A673 (cell line): ENCODE measurements at regions not wholly inside any gene's neighbourhood (a gene's known extent, or its start where the extent isn't known, plus 50 kb on each side); places are given as distances from the start of the nearest gene placed in this dataset.

ENCODE experiments used
- BruUV-seq: library from RNA; stranded (reverse); fragments of 400-500 nt; replicated peaks from 2 replicates; lab custom pipeline; 2021; lab: Mats Ljungman, UMichigan
- CTCF ChIA-PET: fragments of 300-600 bp; sonication (Branson Sonifier 250); formaldehyde crosslinking; loops from one replicate; lab custom pipeline; 2022; ENCODE audit warnings: antibody characterized with exemption; lab: Charles Lee
- POLR2A ChIA-PET: fragments of 300-600 bp; sonication (Branson Sonifier 250); formaldehyde crosslinking; loops from one replicate; lab custom pipeline; 2022; ENCODE audit warnings: antibody characterized with exemption; ENCODE audit not compliant: low non-redundant PET; lab: Charles Lee
- DNase-seq: peaks from one replicate; pipeline ENCODE4 v3.0.0-alpha.2; 2015; ENCODE audit warnings: low spot score
- H3K27ac ChIP-seq: fragments of 200-600 bp; sonication (generic); 2 replicates; pipeline ENCODE4 v1.5.1; 2016; ENCODE audit warnings: mixed run types, low read depth, mild to moderate bottlenecking, mixed read lengths, antibody characterized with exemption, low read length; ENCODE audit not compliant: poor library complexity, severe bottlenecking
- H3K27me3 ChIP-seq: fragments of 200-600 bp; sonication (generic); replicated peaks from 2 replicates; pipeline ENCODE4 v1.6.1; 2017; ENCODE audit warnings: mixed run types, low read depth, mild to moderate bottlenecking, mixed read lengths, antibody characterized with exemption, low read length; ENCODE audit not compliant: insufficient read depth, poor library complexity
- H3K36me3 ChIP-seq: fragments of 200-600 bp; sonication (generic); 2 replicates; pipeline ENCODE4 v1.6.1; 2016; ENCODE audit warnings: mixed run types, mild to moderate bottlenecking, mixed read lengths, antibody characterized with exemption, low read length; ENCODE audit not compliant: insufficient read depth, poor library complexity, severe bottlenecking
- H3K4me1 ChIP-seq: fragments of 200-600 bp; sonication (generic); 2 replicates; pipeline ENCODE4 v1.6.1; 2017; ENCODE audit warnings: mixed run types, mild to moderate bottlenecking, mixed read lengths, antibody characterized with exemption, low read length; ENCODE audit not compliant: insufficient read depth, poor library complexity, severe bottlenecking
- H3K4me3 ChIP-seq: fragments of 200-600 bp; sonication (generic); 2 replicates; pipeline ENCODE4 v1.5.1; 2016; ENCODE audit warnings: low read depth, mixed run types, mild to moderate bottlenecking, mixed read lengths, low read length; ENCODE audit not compliant: poor library complexity, severe bottlenecking
- H3K9me3 ChIP-seq: fragments of 200-600 bp; sonication (generic); 2 replicates; pipeline ENCODE4 v1.6.1; 2016; ENCODE audit warnings: mixed run types, low read depth, mild to moderate bottlenecking, mixed read lengths, antibody characterized with exemption, low read length; ENCODE audit not compliant: poor library complexity, severe bottlenecking
- EZH2 ChIP-seq: fragments of 200-600 bp; sonication (generic); IDR thresholded peaks from 2 replicates; pipeline ENCODE4 v1.6.1; 2017; ENCODE audit warnings: borderline replicate concordance, low read depth, mild to moderate bottlenecking, mixed read lengths, antibody characterized with exemption, low read length; ENCODE audit not compliant: poor library complexity, severe bottlenecking
- intact Hi-C: fragments of 100-400 bp; cut with micrococcal nuclease; formaldehyde crosslinking; loops from one replicate; pipeline ENCODE4 v1.10.0; 2022; ENCODE audit not compliant: unreplicated experiment
- TF ChIP-seq, protein P1 (sequence below): fragments of 300-800, 200-600 bp; sonication (generic); conservative IDR thresholded peaks from 2 replicates; pipeline ENCODE4 v1.5.1; 2017; ENCODE audit warnings: low read depth, mild to moderate bottlenecking, antibody characterized with exemption, low read length, moderate library complexity, mixed read lengths

DNA sequence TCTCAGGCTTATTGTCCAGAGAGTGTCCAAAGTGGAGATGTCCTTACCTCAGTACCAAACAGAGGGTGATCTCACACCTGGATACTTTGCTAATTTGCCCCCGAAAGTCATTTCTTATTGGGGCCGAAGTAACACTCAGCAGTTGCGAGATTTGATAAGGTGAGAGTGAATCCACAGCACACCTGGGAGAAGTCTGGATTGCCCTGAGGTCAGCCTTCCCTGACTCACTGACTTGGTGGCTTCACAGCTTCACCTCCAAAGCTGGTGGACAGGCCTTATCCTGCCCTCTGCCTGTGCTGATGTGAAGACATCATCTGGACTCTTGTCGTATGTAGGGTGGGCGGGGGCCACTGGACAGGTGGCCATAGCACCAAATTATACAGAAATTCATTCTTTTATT lies 101.9 kb upstream of the ARMC2 start:
- ChIA-PET CTCF (no interaction called here), POLR2A (no interaction called here)
- BruUV-seq = no TSS peak

DNA sequence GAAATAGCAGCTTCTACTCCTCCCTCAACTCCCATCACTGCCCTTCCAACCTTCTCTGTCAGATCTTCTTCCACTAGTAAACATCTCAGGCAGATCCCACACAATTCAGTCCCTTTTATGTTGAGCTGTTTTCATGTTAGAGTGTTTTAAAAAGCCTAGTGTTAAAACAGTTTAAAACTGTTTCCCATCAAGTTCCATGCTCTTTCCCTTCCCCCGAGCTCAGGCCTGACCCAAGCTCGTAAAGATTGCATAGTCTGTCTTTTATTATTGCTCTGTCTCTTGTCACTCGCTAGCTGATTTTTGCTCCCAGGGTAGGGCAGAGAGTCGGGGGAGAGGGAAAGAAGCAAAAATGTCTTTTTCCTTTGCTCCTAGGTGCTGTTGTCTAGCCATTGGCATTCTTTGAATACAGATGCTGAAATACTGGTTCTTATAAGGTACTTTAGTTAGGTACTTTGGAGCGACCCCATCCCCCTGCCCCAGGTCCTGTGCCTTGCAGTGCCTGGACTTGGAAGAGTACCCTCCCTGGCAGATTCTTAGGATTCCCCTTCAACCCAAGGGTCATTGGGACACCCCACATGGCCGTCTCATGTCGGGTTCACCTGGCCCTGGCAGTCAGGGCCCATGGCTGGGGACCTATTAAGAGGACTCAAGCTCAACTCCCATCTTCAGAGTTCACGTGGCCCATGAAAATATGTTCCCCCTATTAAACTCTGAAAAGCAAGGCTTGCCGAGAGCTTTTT lies 101.2 kb upstream of the ARMC2 start:
- POLR2A ChIA-PET = no interaction called here
- BruUV-seq = no TSS peak
- Histone ChIP-seq H3K27me3 (no peaks in the 10 kb centered on the region), H3K9me3 (no peaks in the 10 kb centered on the region), H3K4me1 (no peaks in the 10 kb centered on the region), H3K36me3 (no peaks in the 10 kb centered on the region), H3K27ac (no peak overlapping the region), H3K4me3 (no peak overlapping the region)
- intact Hi-C loops = no loop called here
- CTCF ChIA-PET = no interaction called here
- no peak for DNase-seq
- TF ChIP-seq EZH2 = no peak

More for the DNA sequence above, 101.9 kb upstream of the ARMC2 start:
- no peaks in the 10 kb centered on the region for H3K4me1 ChIP-seq
- DNase-seq = no peak
- no peak for TF ChIP-seq EZH2
- TF ChIP-seq, protein P1, sequence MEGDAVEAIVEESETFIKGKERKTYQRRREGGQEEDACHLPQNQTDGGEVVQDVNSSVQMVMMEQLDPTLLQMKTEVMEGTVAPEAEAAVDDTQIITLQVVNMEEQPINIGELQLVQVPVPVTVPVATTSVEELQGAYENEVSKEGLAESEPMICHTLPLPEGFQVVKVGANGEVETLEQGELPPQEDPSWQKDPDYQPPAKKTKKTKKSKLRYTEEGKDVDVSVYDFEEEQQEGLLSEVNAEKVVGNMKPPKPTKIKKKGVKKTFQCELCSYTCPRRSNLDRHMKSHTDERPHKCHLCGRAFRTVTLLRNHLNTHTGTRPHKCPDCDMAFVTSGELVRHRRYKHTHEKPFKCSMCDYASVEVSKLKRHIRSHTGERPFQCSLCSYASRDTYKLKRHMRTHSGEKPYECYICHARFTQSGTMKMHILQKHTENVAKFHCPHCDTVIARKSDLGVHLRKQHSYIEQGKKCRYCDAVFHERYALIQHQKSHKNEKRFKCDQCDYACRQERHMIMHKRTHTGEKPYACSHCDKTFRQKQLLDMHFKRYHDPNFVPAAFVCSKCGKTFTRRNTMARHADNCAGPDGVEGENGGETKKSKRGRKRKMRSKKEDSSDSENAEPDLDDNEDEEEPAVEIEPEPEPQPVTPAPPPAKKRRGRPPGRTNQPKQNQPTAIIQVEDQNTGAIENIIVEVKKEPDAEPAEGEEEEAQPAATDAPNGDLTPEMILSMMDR = no peak
- no peak overlapping the region for H3K27ac ChIP-seq
- no peak overlapping the region for H3K4me3 ChIP-seq
- no peaks in the 10 kb centered on the region for H3K27me3 ChIP-seq
- H3K9me3 ChIP-seq = no peaks in the 10 kb centered on the region
- intact Hi-C loops = no loop called here
- no peaks in the 10 kb centered on the region for H3K36me3 ChIP-seq

DNA sequence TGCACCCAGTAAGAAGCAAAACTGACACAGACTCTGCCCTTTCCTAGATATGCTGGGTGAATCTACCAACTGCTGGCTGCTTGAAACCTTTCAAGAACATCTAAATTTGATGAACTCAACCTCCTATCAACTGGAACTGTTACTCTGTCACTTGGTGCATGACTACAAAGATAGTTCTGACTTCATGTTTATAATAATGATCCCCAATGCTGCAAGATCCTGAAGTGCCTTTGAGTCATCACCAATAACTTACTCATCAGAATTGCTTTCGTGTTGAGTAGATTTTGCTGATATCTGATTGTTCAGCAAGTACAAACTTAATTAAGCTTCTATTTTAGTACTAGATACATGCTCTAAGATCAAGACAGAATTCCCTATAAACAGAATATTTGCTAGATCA lies 100.2 kb upstream of the ARMC2 start:
- H3K27ac ChIP-seq = no peak overlapping the region
- intact Hi-C loops = no loop called here
- no peaks in the 10 kb centered on the region for H3K36me3 ChIP-seq
- no TSS peak for BruUV-seq
- H3K4me3 ChIP-seq = no peak overlapping the region
- ChIA-PET CTCF (no interaction called here), POLR2A (no interaction called here)
- H3K4me1 ChIP-seq = no peaks in the 10 kb centered on the region
- TF ChIP-seq, protein P1 = no peak
- TF ChIP-seq EZH2 = no peak
- no peaks in the 10 kb centered on the region for H3K27me3 ChIP-seq
- no peak for DNase-seq
- no peaks in the 10 kb centered on the region for H3K9me3 ChIP-seq

DNA sequence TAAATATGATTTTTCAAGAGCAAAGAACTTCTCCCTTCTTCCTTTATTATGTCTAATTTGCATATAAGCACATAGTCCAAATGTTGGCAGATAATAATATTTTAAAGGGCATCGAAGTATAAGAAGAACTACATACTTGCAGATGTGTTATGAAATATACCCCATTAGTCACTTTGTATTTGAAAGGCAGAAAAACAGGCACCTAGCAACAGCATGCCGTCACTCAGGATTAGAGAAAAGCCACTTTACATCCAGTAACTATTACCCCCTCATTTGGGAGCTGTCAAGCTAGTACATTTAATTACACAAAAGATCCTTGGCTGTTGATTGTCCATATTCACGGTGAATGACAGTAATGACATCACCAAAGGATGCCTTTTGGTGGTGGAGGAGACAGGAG lies 99.3 kb upstream of the ARMC2 start:
- Histone ChIP-seq H3K27me3 (no peaks in the 10 kb centered on the region), H3K36me3 (no peaks in the 10 kb centered on the region), H3K9me3 (no peaks in the 10 kb centered on the region), H3K4me3 (no peak overlapping the region), H3K4me1 (no peaks in the 10 kb centered on the region), H3K27ac (no peak overlapping the region)
- ChIA-PET CTCF (no interaction called here), POLR2A (no interaction called here)
- DNase-seq = no peak
- TF ChIP-seq, protein P1 = no peak
- TF ChIP-seq EZH2 = no peak
- intact Hi-C loops = no loop called here
- no TSS peak for BruUV-seq
